Karpas-422 (cell line): ENCODE measurements at regions not wholly inside any gene's neighbourhood (a gene's known extent, or its start where the extent isn't known, plus 50 kb on each side); places are given as distances from the start of the nearest gene placed in this dataset.

Experiments used
- DNase-seq: peaks from one replicate; pipeline ENCODE4 v3.0.0-alpha.2; 2015
- H2AFZ ChIP-seq: fragments of 200-600 bp; sonication (generic); 2 replicates; pipeline ENCODE4 v1.6.1; 2014; ENCODE audit warnings: antibody characterized with exemption, low read length, mixed read lengths
- H3K27ac ChIP-seq: fragments of 200-600 bp; sonication (generic); 2 replicates; pipeline ENCODE4 v1.5.1; 2014; ENCODE audit warnings: mild to moderate bottlenecking, low read length, moderate library complexity
- H3K27me3 ChIP-seq: fragments of 200-600 bp; sonication (generic); 2 replicates; pipeline ENCODE4 v1.6.1; 2014; ENCODE audit warnings: low read length, mixed read lengths
- H3K36me3 ChIP-seq: fragments of 200-600 bp; sonication (generic); 2 replicates; pipeline ENCODE4 v1.6.1; 2014; ENCODE audit warnings: low read length, mixed read lengths; ENCODE audit not compliant: insufficient read depth
- H3K4me1 ChIP-seq: fragments of 200-600 bp; sonication (generic); 2 replicates; pipeline ENCODE4 v1.6.1; 2014; ENCODE audit warnings: mild to moderate bottlenecking, low read length, mixed read lengths
- H3K4me2 ChIP-seq: fragments of 200-600 bp; sonication (generic); 2 replicates; pipeline ENCODE4 v1.6.1; 2014; ENCODE audit warnings: low read length, low read depth, mild to moderate bottlenecking; ENCODE audit not compliant: poor library complexity, severe bottlenecking
- H3K4me3 ChIP-seq: fragments of 200-600 bp; sonication (generic); 2 replicates; pipeline ENCODE4 v1.5.1; 2014; ENCODE audit warnings: mild to moderate bottlenecking, antibody characterized with exemption, low read length, mixed read lengths
- H3K79me2 ChIP-seq: fragments of 200-600 bp; sonication (generic); 2 replicates; pipeline ENCODE4 v1.6.1; 2014; ENCODE audit warnings: mild to moderate bottlenecking, low read length, mixed read lengths
- H3K9ac ChIP-seq: fragments of 200-600 bp; sonication (generic); 2 replicates; pipeline ENCODE4 v1.6.0; 2014; ENCODE audit warnings: low read length
- H3K9me2 ChIP-seq: fragments of 200-600 bp; sonication (generic), shearing (Covaris generic); replicated peaks from 2 replicates; pipeline ENCODE4 v1.6.0; 2014; ENCODE audit warnings: mild to moderate bottlenecking, low read length, moderate library complexity; ENCODE audit not compliant: insufficient read depth
- H3K9me3 ChIP-seq: fragments of 300-700, 200-600 bp; sonication (generic); 2 replicates; pipeline ENCODE4 v1.6.1; 2014; ENCODE audit warnings: low read length, mixed read lengths
- H4K20me1 ChIP-seq: fragments of 200-600 bp; sonication (generic); 2 replicates; pipeline ENCODE4 v1.6.1; 2014; ENCODE audit warnings: mild to moderate bottlenecking, antibody characterized with exemption, low read length, low read depth; ENCODE audit not compliant: insufficient read depth

- Histone ChIP-seq H4K20me1 (no peaks in the 10 kb centered on the region), H2AFZ (no peak overlapping the region), H3K9me2 (no peaks in the 10 kb centered on the region), H3K27me3 (no peaks in the 10 kb centered on the region), H3K4me2 (no peak overlapping the region), H3K27ac (no peak overlapping the region), H3K9ac (no peak overlapping the region), H3K36me3 (no peaks in the 10 kb centered on the region), H3K4me1 (no peaks in the 10 kb centered on the region), H3K4me3 (no peak overlapping the region), H3K9me3 (peaks cover 3% of the 10 kb centered on the region; the same call in 1 of the 2 replicates), H3K79me2 (no peaks in the 10 kb centered on the region)
- DNase-seq: peak; percentile 71
Observed at GRCh38 chr20:39773380-39774000, 811.3 kb downstream of the DHX35 start.

- peaks cover 7% of the 10 kb centered on the region; the same call in 1 of the 2 replicates for H3K9me3 ChIP-seq
- no peaks in the 10 kb centered on the region for H3K9me2 ChIP-seq
- no peak overlapping the region for H2AFZ ChIP-seq
- H3K27me3 ChIP-seq: no peaks in the 10 kb centered on the region
- no peak overlapping the region for H3K4me3 ChIP-seq
- no peaks in the 10 kb centered on the region for H4K20me1 ChIP-seq
- H3K4me1 ChIP-seq: no peaks in the 10 kb centered on the region
- H3K79me2 ChIP-seq: no peaks in the 10 kb centered on the region
- H3K36me3 ChIP-seq: no peaks in the 10 kb centered on the region
- DNase-seq: no peak
- no peak overlapping the region for H3K9ac ChIP-seq
- no peak overlapping the region for H3K4me2 ChIP-seq
- no peak overlapping the region for H3K27ac ChIP-seq
Observed at GRCh38 chr20:39767352-39767751, 805.2 kb downstream of the DHX35 start.

DNA sequence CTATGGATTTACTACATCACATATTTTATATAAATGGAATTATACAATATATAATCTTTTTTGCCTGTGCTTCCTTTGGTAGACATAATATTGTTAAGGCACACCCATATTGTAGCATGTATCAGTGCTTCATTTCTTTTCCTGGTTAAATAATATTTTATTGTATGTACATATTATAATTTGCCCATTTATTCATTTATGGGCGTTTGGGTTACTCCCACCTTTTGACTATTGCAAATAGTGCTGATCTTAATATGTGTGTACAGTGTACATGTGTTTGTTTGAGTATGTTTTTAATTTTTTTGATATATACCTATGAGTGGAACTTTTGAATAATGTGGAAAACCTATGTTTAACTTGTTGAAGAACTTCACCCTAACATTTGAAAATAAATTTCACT lies 804.2 kb downstream of the DHX35 start:
- Histone ChIP-seq H3K36me3 (no peaks in the 10 kb centered on the region), H3K9ac (no peak overlapping the region)

DNA sequence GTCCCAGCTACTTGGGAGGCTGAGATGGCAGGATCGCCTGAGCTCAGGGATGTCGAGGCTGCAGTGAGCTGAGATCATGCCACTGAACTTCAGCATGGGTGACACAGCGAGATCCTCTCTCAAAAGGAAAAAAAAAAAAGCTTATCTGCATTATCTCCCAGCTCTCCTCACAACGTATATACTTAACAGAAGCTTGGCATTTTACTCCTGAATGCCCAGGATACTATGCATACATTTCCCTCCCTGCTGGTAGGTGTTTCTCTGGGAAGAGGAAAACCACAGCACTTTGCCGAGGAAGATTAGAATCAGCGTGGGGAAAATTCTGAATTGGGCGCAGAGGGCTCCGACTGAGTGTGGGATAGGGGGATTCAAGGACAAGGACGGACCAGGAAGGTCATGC lies 800.6 kb downstream of the DHX35 start:
- Histone ChIP-seq H3K79me2 (no peaks in the 10 kb centered on the region), H3K9ac (no peak overlapping the region), H2AFZ (no peak overlapping the region), H3K4me1 (0 out of 2 replicates have a peak, but pooled peaks cover 4% of the 10 kb centered on the region), H3K4me3 (no peak overlapping the region), H4K20me1 (no peaks in the 10 kb centered on the region), H3K27me3 (no peaks in the 10 kb centered on the region), H3K27ac (no peak overlapping the region), H3K9me2 (no peaks in the 10 kb centered on the region), H3K36me3 (no peaks in the 10 kb centered on the region), H3K9me3 (no peaks in the 10 kb centered on the region), H3K4me2 (no peak overlapping the region)
- DNase-seq: no peak

More for the DNA sequence above, 804.2 kb downstream of the DHX35 start:
- H3K9me2 ChIP-seq: no peaks in the 10 kb centered on the region
- H3K27ac ChIP-seq: no peak overlapping the region
- no peak overlapping the region for H3K4me3 ChIP-seq
- H4K20me1 ChIP-seq: no peaks in the 10 kb centered on the region
- H3K27me3 ChIP-seq: no peaks in the 10 kb centered on the region
- H2AFZ ChIP-seq: no peak overlapping the region
- H3K9me3 ChIP-seq: peaks cover 7% of the 10 kb centered on the region; the same call in 1 of the 2 replicates
- no peaks in the 10 kb centered on the region for H3K4me1 ChIP-seq
- H3K79me2 ChIP-seq: no peaks in the 10 kb centered on the region
- DNase-seq: no peak
- H3K4me2 ChIP-seq: no peak overlapping the region

DNA sequence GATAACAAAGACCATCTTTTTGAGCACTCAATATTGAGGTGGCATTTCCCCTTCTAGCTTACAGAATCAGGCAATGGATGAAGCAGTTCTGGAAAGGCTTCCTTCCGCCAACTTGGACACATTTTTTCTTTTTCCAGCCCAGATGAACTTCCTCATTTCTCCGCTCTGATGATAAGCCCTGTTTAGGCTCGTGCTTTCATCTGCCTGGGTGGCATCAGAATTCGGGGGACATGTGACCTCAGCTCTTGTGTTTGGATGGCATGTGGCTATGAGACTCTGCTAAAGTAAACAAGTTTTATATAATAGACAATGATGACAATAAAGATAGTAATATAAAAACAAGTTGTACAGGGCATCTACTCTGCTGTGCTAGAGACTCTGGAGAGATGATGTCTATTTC lies 796.7 kb downstream of the DHX35 start:
- 0 out of 2 replicates have a peak, but pooled peaks cover 4% of the 10 kb centered on the region for H3K4me1 ChIP-seq
- H3K27me3 ChIP-seq: no peaks in the 10 kb centered on the region; the same call in 1 of the 2 replicates
- H4K20me1 ChIP-seq: no peaks in the 10 kb centered on the region
- DNase-seq: no peak
- no peaks in the 10 kb centered on the region for H3K79me2 ChIP-seq
- no peak overlapping the region for H2AFZ ChIP-seq
- H3K9me2 ChIP-seq: no peaks in the 10 kb centered on the region
- H3K4me2 ChIP-seq: no peak overlapping the region
- no peak overlapping the region for H3K4me3 ChIP-seq
- no peaks in the 10 kb centered on the region for H3K36me3 ChIP-seq
- no peak overlapping the region for H3K9ac ChIP-seq
- no peaks in the 10 kb centered on the region for H3K9me3 ChIP-seq
- no peak overlapping the region for H3K27ac ChIP-seq

GRCh38 chr20:39756828-39757227 lies 794.7 kb downstream of the DHX35 start:
- Histone ChIP-seq H3K9ac (no peak overlapping the region), H3K4me2 (no peak overlapping the region), H3K79me2 (no peaks in the 10 kb centered on the region), H3K4me3 (no peak overlapping the region), H3K9me3 (no peaks in the 10 kb centered on the region), H3K9me2 (no peaks in the 10 kb centered on the region), H3K27me3 (no peaks in the 10 kb centered on the region; the same call in 1 of the 2 replicates), H3K4me1 (0 out of 2 replicates have a peak, but pooled peaks cover 4% of the 10 kb centered on the region), H3K36me3 (no peaks in the 10 kb centered on the region), H2AFZ (no peak overlapping the region), H4K20me1 (no peaks in the 10 kb centered on the region), H3K27ac (no peak overlapping the region)
- DNase-seq: no peak

GRCh38 chr20:39756369-39756768 lies 794.2 kb downstream of the DHX35 start:
- Histone ChIP-seq H3K79me2 (no peaks in the 10 kb centered on the region), H3K9ac (no peak overlapping the region), H3K9me2 (no peaks in the 10 kb centered on the region), H3K36me3 (no peaks in the 10 kb centered on the region), H4K20me1 (no peaks in the 10 kb centered on the region), H2AFZ (no peak overlapping the region), H3K4me1 (0 out of 2 replicates have a peak, but pooled peaks cover 4% of the 10 kb centered on the region), H3K4me2 (no peak overlapping the region), H3K9me3 (no peaks in the 10 kb centered on the region), H3K27ac (no peak overlapping the region), H3K27me3 (no peaks in the 10 kb centered on the region; the same call in 1 of the 2 replicates), H3K4me3 (no peak overlapping the region)
- DNase-seq: no peak

DNA sequence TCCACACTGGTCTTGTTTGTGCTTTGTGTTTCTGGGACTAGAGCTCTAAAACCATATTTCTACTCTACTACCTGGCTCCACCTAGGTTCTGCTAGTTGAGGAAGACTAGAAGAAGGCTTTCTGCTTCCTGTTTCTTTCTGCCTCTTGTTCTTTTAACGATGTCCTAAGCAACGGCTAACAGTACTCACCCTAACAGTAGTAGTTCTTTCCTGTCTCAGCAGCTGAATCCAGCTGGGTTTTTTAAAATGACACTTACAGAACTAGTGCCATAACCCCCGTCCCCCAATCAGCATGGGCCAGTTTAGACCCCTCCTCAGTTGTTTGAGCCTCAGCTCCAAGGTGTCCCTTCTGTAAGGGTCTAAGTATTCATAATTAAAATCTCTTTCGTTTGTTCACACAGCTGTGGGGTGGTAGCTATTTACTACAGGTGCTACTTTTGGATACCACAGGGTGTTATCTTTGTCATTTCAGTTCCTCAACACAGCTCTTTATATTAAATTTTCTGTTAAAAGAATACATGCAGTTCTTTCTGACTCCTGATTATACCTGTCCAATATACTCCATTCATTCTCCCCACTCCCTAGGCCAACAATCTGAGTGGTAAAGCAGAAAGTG lies 790.2 kb downstream of the DHX35 start:
- Histone ChIP-seq H3K4me1 (no peaks in the 10 kb centered on the region), H3K27me3 (no peaks in the 10 kb centered on the region; the same call in 1 of the 2 replicates), H3K4me3 (no peak overlapping the region), H3K27ac (no peak overlapping the region), H3K4me2 (no peak overlapping the region), H3K36me3 (0 out of 2 replicates have a peak, but pooled peaks cover 3% of the 10 kb centered on the region), H3K9me3 (peaks cover 20% of the 10 kb centered on the region), H3K79me2 (no peaks in the 10 kb centered on the region), H3K9ac (no peak overlapping the region), H2AFZ (no peak overlapping the region), H4K20me1 (no peaks in the 10 kb centered on the region), H3K9me2 (no peaks in the 10 kb centered on the region)
- no peak for DNase-seq
